ENCODE measurements at regions not wholly inside any gene's neighbourhood (a gene's known extent, or its start where the extent isn't known, plus 50 kb on each side); places are given as distances from the start of the nearest gene placed in this dataset.
"Not testable (repeated sequence)": the region's sequence is repeated elsewhere in the genome, so short reads cannot be mapped to it uniquely, and the experiment has no call there.

GRCh38 chr3:175951047-175951694, 1092.0 kb downstream of the NAALADL2 start:
- DNase-seq (ENCODE audit: low read depth), result peak; percentile 53

GRCh38 chr3:175948041-175948440, 1088.9 kb downstream of the NAALADL2 start:
- no peak for DNase-seq (ENCODE audit: low read depth)

- no peak for DNase-seq (ENCODE audit: low read depth)
Observed at GRCh38 chr3:175941352-175941751, 1082.2 kb downstream of the NAALADL2 start.

GRCh38 chr3:175940881-175941280, 1081.7 kb downstream of the NAALADL2 start:
- DNase-seq (ENCODE audit: low read depth), result no peak

GRCh38 chr3:175940243-175940642, 1081.1 kb downstream of the NAALADL2 start:
- DNase-seq (ENCODE audit: low read depth), result no peak

- DNase-seq (ENCODE audit: low read depth), result not testable (repeated sequence)
Observed at GRCh38 chr3:175937367-175937766, 1078.2 kb downstream of the NAALADL2 start.

GRCh38 chr3:175932586-175932985, 1073.5 kb downstream of the NAALADL2 start:
- no peak for DNase-seq (ENCODE audit: low read depth)

GRCh38 chr3:175919133-175919532, 1060.0 kb downstream of the NAALADL2 start:
- no peak for DNase-seq (ENCODE audit: low read depth)

GRCh38 chr3:175916191-175916934, 1057.2 kb downstream of the NAALADL2 start:
- no peak for DNase-seq (ENCODE audit: low read depth)

- DNase-seq (ENCODE audit: low read depth), result no peak
Observed at GRCh38 chr3:175914785-175915184, 1055.7 kb downstream of the NAALADL2 start.

GRCh38 chr3:175913286-175913685, 1054.2 kb downstream of the NAALADL2 start:
- DNase-seq (ENCODE audit: low read depth), result no peak

GRCh38 chr3:175911937-175912336, 1052.8 kb downstream of the NAALADL2 start:
- DNase-seq (ENCODE audit: low read depth), result no peak

- no peak for DNase-seq (ENCODE audit: low read depth)
Observed at GRCh38 chr3:175902226-175902625, 1043.1 kb downstream of the NAALADL2 start.

- DNase-seq (ENCODE audit: low read depth), result no peak
Observed at GRCh38 chr3:175898194-175898593, 1039.1 kb downstream of the NAALADL2 start.

- DNase-seq (ENCODE audit: low read depth), result no peak
Observed at GRCh38 chr3:175896655-175897054, 1037.5 kb downstream of the NAALADL2 start.

GRCh38 chr3:175895731-175896130, 1036.6 kb downstream of the NAALADL2 start:
- DNase-seq (ENCODE audit: low read depth), result no peak

GRCh38 chr3:175893566-175893965, 1034.4 kb downstream of the NAALADL2 start:
- DNase-seq (ENCODE audit: low read depth), result no peak

GRCh38 chr3:175890066-175890465, 1030.9 kb downstream of the NAALADL2 start:
- DNase-seq (ENCODE audit: low read depth), result no peak

- no peak for DNase-seq (ENCODE audit: low read depth)
Observed at GRCh38 chr3:175885231-175885766, 1026.2 kb downstream of the NAALADL2 start.

- DNase-seq (ENCODE audit: low read depth), result no peak
Observed at GRCh38 chr3:175879417-175879816, 1020.3 kb downstream of the NAALADL2 start.

- DNase-seq (ENCODE audit: low read depth), result no peak
Observed at GRCh38 chr3:175869404-175869803, 1010.3 kb downstream of the NAALADL2 start.

GRCh38 chr3:175868626-175869025, 1009.5 kb downstream of the NAALADL2 start:
- no peak for DNase-seq (ENCODE audit: low read depth)

GRCh38 chr3:175865724-175866123, 1006.6 kb downstream of the NAALADL2 start:
- DNase-seq (ENCODE audit: low read depth), result no peak

Measured in GM04503 (cell line).